SK-N-SH (cell line): ENCODE measurements at regions not wholly inside any gene's neighbourhood (a gene's known extent, or its start where the extent isn't known, plus 50 kb on each side); places are given as distances from the start of the nearest gene placed in this dataset.

Experiments used
- CTCF ChIA-PET: fragments of 300-600, 350-600 bp; formaldehyde crosslinking; extraction: SDS; loops from one replicate; lab custom pipeline; 2021; lab: Yijun Ruan, JAX
- POLR2A ChIA-PET: fragments of 350-600 bp; sonication (Branson Sonifier 250); formaldehyde crosslinking; extraction: SDS; loops from one replicate; lab custom pipeline; 2020; ENCODE audit warnings: antibody characterized with exemption, inconsistent platforms; lab: Yijun Ruan, JAX
- DNase-seq: peaks from one replicate; pipeline ENCODE4 v3.0.0; 2012
- H2AFZ ChIP-seq: fragments of 200-600 bp; sonication (generic); 2 replicates; pipeline ENCODE4 v1.8.1; 2016; ENCODE audit warnings: antibody characterized with exemption, mild to moderate bottlenecking, low read depth
- H3F3A ChIP-seq: fragments of 200-600 bp; sonication (generic); replicated peaks from 2 replicates; pipeline ENCODE3; 2016; ENCODE audit warnings: antibody characterized with exemption, mild to moderate bottlenecking; ENCODE audit not compliant: insufficient read depth
- H3K27ac ChIP-seq, 2 experiments: fragments of 200-500 bp in 1 of 2; fragments of 200-600 bp in 1 of 2; sonication (Bioruptor generic) in 1 of 2; sonication (generic), shearing (Covaris generic) in 1 of 2; 2 replicates each; pipeline versions ENCODE4 v1.5.1 to v1.6.1; 2014 to 2016; ENCODE audit warnings: low read depth in 2 of 2, inconsistent platforms in 1 of 2, low read length in 1 of 2, mild to moderate bottlenecking in 1 of 2, mixed read lengths in 1 of 2
- H3K27me3 ChIP-seq: fragments of 200-600 bp; sonication (generic), shearing (Covaris generic); 2 replicates; pipeline ENCODE4 v1.6.1; 2016; ENCODE audit warnings: mixed run types; ENCODE audit not compliant: insufficient read depth
- H3K36me3 ChIP-seq, 2 experiments: fragments of 200-500 bp in 1 of 2; fragments of 200-600 bp in 1 of 2; sonication (Bioruptor generic) in 1 of 2; sonication (generic) in 1 of 2; replicated peaks in 1 of 2; 2 replicates each; pipeline versions ENCODE3 to v1.5.1; 2014 to 2016; ENCODE audit warnings: low read length in 1 of 2, mild to moderate bottlenecking in 1 of 2; ENCODE audit not compliant: insufficient read depth in 2 of 2, control insufficient read depth in 1 of 2
- H3K4me1 ChIP-seq, 2 experiments: fragments of 200-500 bp in 1 of 2; fragments of 200-600 bp in 1 of 2; sonication (Bioruptor generic) in 1 of 2; sonication (generic), shearing (Covaris generic) in 1 of 2; 2 replicates each; pipeline versions ENCODE4 v1.5.1 to v1.6.1; 2014 to 2016; ENCODE audit warnings: low read depth in 1 of 2, low read length in 1 of 2, mixed run types in 1 of 2; ENCODE audit not compliant: insufficient read depth in 2 of 2, control insufficient read depth in 1 of 2
- H3K4me2 ChIP-seq: fragments of 200-600 bp; sonication (generic), shearing (Covaris generic); 2 replicates; pipeline ENCODE4 v1.6.1; 2017; ENCODE audit warnings: mixed run types
- H3K4me3 ChIP-seq, 2 experiments: fragments of 200-500 bp in 1 of 2; fragments of 200-600 bp in 1 of 2; sonication (Bioruptor generic) in 1 of 2; sonication (generic), shearing (Covaris generic) in 1 of 2; 2 replicates each; pipeline versions ENCODE4 v1.5.1 to v1.8.1; 2014 to 2016; ENCODE audit warnings: low read depth in 2 of 2, inconsistent platforms in 1 of 2, low read length in 1 of 2, mild to moderate bottlenecking in 1 of 2, mixed read lengths in 1 of 2, moderate library complexity in 1 of 2
- H3K79me2 ChIP-seq: fragments of 200-600 bp; sonication (generic); 2 replicates; pipeline ENCODE4 v1.8.1; 2017; ENCODE audit warnings: mild to moderate bottlenecking; ENCODE audit not compliant: insufficient read depth
- H3K9ac ChIP-seq: fragments of 200-600 bp; sonication (generic); 2 replicates; pipeline ENCODE4 v1.6.1; 2017; ENCODE audit warnings: mixed run types
- H3K9me2 ChIP-seq: fragments of 200-600 bp; sonication (generic); 2 replicates; pipeline ENCODE4 v1.6.1; 2017; ENCODE audit warnings: mixed run types
- H3K9me3 ChIP-seq: fragments of 200-600 bp; sonication (generic); 2 replicates; pipeline ENCODE4 v1.6.1; 2017; ENCODE audit warnings: mixed run types, mild to moderate bottlenecking, moderate library complexity
- H4K20me1 ChIP-seq: fragments of 200-600 bp; sonication (generic); 2 replicates; pipeline ENCODE4 v1.6.1; 2017; ENCODE audit warnings: mild to moderate bottlenecking, mixed run types; ENCODE audit not compliant: insufficient read depth
- CHD2 ChIP-seq: fragments of 150-350 bp; IDR thresholded peaks from 2 replicates; pipeline ENCODE4 v1.6.1; 2018; ENCODE audit warnings: low read length; ENCODE audit not compliant: partially characterized antibody
- EZH2phosphoT487 ChIP-seq: fragments of 200-600 bp; sonication (generic); IDR thresholded peaks from 2 replicates; pipeline ENCODE4 v1.6.1; 2017; ENCODE audit warnings: low read depth, mixed run types, mild to moderate bottlenecking, antibody characterized with exemption, moderate library complexity, borderline replicate concordance
- FOSL2 ChIP-seq: IDR thresholded peaks from 2 replicates; pipeline ENCODE4 v1.4.0; 2012; ENCODE audit warnings: low read depth, mild to moderate bottlenecking, moderate library complexity, borderline replicate concordance
- FOXJ3 ChIP-seq: sonication (generic); formaldehyde crosslinking; IDR thresholded peaks from 2 replicates; pipeline ENCODE4 v1.5.1; 2020; ENCODE audit warnings: mild to moderate bottlenecking, missing genetic modification reagents
- MEF2A ChIP-seq: IDR thresholded peaks from 2 replicates; pipeline ENCODE4 v1.4.0; 2012; ENCODE audit warnings: low read depth, borderline replicate concordance
- MXI1 ChIP-seq: IDR thresholded peaks from 2 replicates; pipeline ENCODE4 v1.6.1; 2012; ENCODE audit warnings: mild to moderate bottlenecking, low read depth, low read length, improper control_type of control experiment
- NFIC ChIP-seq: IDR thresholded peaks from 2 replicates; pipeline ENCODE4 v1.4.0; 2012; ENCODE audit warnings: borderline replicate concordance
- SIN3A ChIP-seq: IDR thresholded peaks from 2 replicates; pipeline ENCODE4 v1.6.1; 2012; ENCODE audit warnings: low read depth, mild to moderate bottlenecking, low read length, moderate library complexity, borderline replicate concordance
- SMC3 ChIP-seq: IDR thresholded peaks from 2 replicates; pipeline ENCODE4 v1.6.1; 2012; ENCODE audit warnings: low read depth, low read length, improper control_type of control experiment
- WGBS: methylation state at CpG from one replicate; pipeline ENCODE4 v1.1.6; 2017; ENCODE audit warnings: low lambda C conversion rate; 5-methylcytosine and 5-hydroxymethylcytosine counted together
- TF ChIP-seq, protein P1 (sequence below): fragments of 150-350 bp; IDR thresholded peaks from 2 replicates; pipeline ENCODE4 v1.6.1; 2016; ENCODE audit warnings: mild to moderate bottlenecking, low read depth, low read length
- TF ChIP-seq, protein P2 (sequence below): IDR thresholded peaks from 2 replicates; pipeline ENCODE4 v1.4.0; 2012; ENCODE audit warnings: low read depth
- TF ChIP-seq, protein P3 (sequence below): fragments of 200-600 bp; sonication (generic); IDR thresholded peaks from 2 replicates; pipeline ENCODE4 v1.6.1; 2017; ENCODE audit warnings: antibody characterized with exemption, mild to moderate bottlenecking, moderate library complexity
- TF ChIP-seq, protein P4 (sequence below): IDR thresholded peaks from 2 replicates; pipeline ENCODE4 v1.4.0; 2012; ENCODE audit warnings: low read depth, borderline replicate concordance
- TF ChIP-seq, protein P5 (sequence below): IDR thresholded peaks from 2 replicates; pipeline ENCODE4; 2012

- Histone ChIP-seq H2AFZ (no peak overlapping the region), H3K27ac (no peak overlapping the region), H3K27me3 (no peaks in the 10 kb centered on the region), H3K9ac (no peak overlapping the region), H3K9me2 (no peaks in the 10 kb centered on the region), H3K36me3 (no peaks in the 10 kb centered on the region), H3K79me2 (no peaks in the 10 kb centered on the region), H3K4me2 (no peak overlapping the region), H4K20me1 (no peaks in the 10 kb centered on the region), H3K9me3 (no peaks in the 10 kb centered on the region), H3F3A (no peaks in the 10 kb centered on the region), H3K4me3 (no peak overlapping the region), H3K4me1 (no peaks in the 10 kb centered on the region)
- 0% methylated on average over 1 of the region's 1 CpG for WGBS
- TF ChIP-seq MEF2A (no peak), NFIC (no peak), SMC3 (no peak), SIN3A (no peak), EZH2phosphoT487 (no peak), FOXJ3 (no peak), CHD2 (no peak), FOSL2 (no peak), MXI1 (no peak)
- TF ChIP-seq, protein P1, sequence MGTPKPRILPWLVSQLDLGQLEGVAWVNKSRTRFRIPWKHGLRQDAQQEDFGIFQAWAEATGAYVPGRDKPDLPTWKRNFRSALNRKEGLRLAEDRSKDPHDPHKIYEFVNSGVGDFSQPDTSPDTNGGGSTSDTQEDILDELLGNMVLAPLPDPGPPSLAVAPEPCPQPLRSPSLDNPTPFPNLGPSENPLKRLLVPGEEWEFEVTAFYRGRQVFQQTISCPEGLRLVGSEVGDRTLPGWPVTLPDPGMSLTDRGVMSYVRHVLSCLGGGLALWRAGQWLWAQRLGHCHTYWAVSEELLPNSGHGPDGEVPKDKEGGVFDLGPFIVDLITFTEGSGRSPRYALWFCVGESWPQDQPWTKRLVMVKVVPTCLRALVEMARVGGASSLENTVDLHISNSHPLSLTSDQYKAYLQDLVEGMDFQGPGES, result no peak
- TF ChIP-seq, protein P2, sequence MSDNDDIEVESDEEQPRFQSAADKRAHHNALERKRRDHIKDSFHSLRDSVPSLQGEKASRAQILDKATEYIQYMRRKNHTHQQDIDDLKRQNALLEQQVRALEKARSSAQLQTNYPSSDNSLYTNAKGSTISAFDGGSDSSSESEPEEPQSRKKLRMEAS, result no peak
- TF ChIP-seq, protein P3, sequence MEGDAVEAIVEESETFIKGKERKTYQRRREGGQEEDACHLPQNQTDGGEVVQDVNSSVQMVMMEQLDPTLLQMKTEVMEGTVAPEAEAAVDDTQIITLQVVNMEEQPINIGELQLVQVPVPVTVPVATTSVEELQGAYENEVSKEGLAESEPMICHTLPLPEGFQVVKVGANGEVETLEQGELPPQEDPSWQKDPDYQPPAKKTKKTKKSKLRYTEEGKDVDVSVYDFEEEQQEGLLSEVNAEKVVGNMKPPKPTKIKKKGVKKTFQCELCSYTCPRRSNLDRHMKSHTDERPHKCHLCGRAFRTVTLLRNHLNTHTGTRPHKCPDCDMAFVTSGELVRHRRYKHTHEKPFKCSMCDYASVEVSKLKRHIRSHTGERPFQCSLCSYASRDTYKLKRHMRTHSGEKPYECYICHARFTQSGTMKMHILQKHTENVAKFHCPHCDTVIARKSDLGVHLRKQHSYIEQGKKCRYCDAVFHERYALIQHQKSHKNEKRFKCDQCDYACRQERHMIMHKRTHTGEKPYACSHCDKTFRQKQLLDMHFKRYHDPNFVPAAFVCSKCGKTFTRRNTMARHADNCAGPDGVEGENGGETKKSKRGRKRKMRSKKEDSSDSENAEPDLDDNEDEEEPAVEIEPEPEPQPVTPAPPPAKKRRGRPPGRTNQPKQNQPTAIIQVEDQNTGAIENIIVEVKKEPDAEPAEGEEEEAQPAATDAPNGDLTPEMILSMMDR, result no peak
- TF ChIP-seq, protein P4, sequence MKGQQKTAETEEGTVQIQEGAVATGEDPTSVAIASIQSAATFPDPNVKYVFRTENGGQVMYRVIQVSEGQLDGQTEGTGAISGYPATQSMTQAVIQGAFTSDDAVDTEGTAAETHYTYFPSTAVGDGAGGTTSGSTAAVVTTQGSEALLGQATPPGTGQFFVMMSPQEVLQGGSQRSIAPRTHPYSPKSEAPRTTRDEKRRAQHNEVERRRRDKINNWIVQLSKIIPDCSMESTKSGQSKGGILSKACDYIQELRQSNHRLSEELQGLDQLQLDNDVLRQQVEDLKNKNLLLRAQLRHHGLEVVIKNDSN, result no peak
- TF ChIP-seq, protein P5, sequence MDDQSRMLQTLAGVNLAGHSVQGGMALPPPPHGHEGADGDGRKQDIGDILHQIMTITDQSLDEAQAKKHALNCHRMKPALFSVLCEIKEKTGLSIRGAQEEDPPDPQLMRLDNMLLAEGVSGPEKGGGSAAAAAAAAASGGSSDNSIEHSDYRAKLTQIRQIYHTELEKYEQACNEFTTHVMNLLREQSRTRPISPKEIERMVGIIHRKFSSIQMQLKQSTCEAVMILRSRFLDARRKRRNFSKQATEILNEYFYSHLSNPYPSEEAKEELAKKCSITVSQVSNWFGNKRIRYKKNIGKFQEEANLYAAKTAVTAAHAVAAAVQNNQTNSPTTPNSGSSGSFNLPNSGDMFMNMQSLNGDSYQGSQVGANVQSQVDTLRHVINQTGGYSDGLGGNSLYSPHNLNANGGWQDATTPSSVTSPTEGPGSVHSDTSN, result no peak
- DNase-seq, result no peak
- CTCF ChIA-PET, result interaction anchor here (0.6 to 1.8 kb wide), 2 partner anchors 260 to 1529 kb away, joined by 4 to 6 read pairs; no protein-coding TSS in a partner anchor
- POLR2A ChIA-PET, result no interaction called here
Observed at GRCh38 chr7:89772276-89772675, 382.0 kb upstream of the STEAP1 start.
